Panc1 (cell line): ENCODE measurements at regions not wholly inside any gene's neighbourhood (a gene's known extent, or its start where the extent isn't known, plus 50 kb on each side); places are given as distances from the start of the nearest gene placed in this dataset.

Experiments
- CTCF ChIP-seq: fragments of 450-650 bp; IDR thresholded peaks from 2 replicates; pipeline ENCODE4 v1.5.1; 2017; ENCODE audit warnings: mild to moderate bottlenecking
- POLR2AphosphoS5 ChIP-seq: IDR thresholded peaks from 2 replicates; pipeline ENCODE4 v1.6.1; 2012; ENCODE audit warnings: mild to moderate bottlenecking, low read depth, low read length, moderate library complexity
- REST ChIP-seq, 2 experiments: IDR thresholded peaks; 2 replicates each; pipeline ENCODE4 v1.6.1; 2011 to 2012; ENCODE audit warnings: low read depth in 2 of 2, control low read depth in 1 of 2, low read length in 1 of 2, mild to moderate bottlenecking in 1 of 2, moderate library complexity in 1 of 2; ENCODE audit not compliant: insufficient read depth in 1 of 2
- SIN3A ChIP-seq: IDR thresholded peaks from 2 replicates; pipeline ENCODE4 v1.6.1; 2012; ENCODE audit warnings: low read depth, mild to moderate bottlenecking, low read length, moderate library complexity, borderline replicate concordance; ENCODE audit not compliant: insufficient read depth
- TCF7L2 ChIP-seq: IDR thresholded peaks from 2 replicates; pipeline ENCODE4 v1.6.1; 2011; ENCODE audit warnings: mild to moderate bottlenecking, low read depth, low read length, inconsistent platforms

- no peak for TF ChIP-seq CTCF
- TF ChIP-seq POLR2AphosphoS5, result no peak
- TF ChIP-seq REST (IDR thresholded peaks at IDR 0.05; ENCODE audit: insufficient read depth in 1 of 2, low read depth in 2 of 2, low read length in 1 of 2), result no peak
- no peak for TF ChIP-seq SIN3A
- TF ChIP-seq TCF7L2, result no peak
These were observed 476.9 kb downstream of the MIAT start for GRCh38 chr22:27134315-27134701.
